Stimulated activated CD8-positive, alpha-beta memory T cell treated with anti-CD3 and anti-CD28 coated beads, Interleukin-4, amount 100 ng/mL, for 1 hour (primary cell): ENCODE measurements at regions not wholly inside any gene's neighbourhood (a gene's known extent, or its start where the extent isn't known, plus 50 kb on each side); places are given as distances from the start of the nearest gene placed in this dataset.

Experiments
- DNase-seq, 2 donors: peaks; one replicate each; pipeline ENCODE4 v3.0.0-alpha.2; 2020; ENCODE audit warnings: low read depth in 2 of 2, low spot score in 1 of 2

GRCh38 chr7:67976490-67976889, 979.9 kb downstream of the TYW1 start:
- no peak for DNase-seq

GRCh38 chr7:67983486-67983885, 986.9 kb downstream of the TYW1 start:
- no peak for DNase-seq

DNA sequence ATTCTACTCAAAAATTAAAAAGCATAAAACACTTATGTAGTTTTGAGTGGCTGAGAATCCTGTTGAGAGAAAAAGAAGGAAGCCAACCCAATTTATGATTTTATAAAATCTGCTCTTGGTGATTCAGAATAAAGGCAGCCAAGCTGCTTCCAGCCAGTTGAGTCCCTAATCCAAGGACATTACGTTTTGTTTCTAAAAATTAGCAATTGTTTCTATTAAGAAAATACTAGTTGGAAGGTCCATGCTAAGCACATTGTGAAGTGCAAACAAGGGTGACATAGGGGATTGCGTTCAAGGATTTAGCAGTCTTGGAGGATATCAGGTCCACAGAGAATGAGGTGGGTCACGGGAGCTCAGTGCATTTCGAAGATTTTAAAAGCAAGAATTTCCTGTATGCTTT, 987.7 kb downstream of the TYW1 start:
- DNase-seq, result no peak

DNA sequence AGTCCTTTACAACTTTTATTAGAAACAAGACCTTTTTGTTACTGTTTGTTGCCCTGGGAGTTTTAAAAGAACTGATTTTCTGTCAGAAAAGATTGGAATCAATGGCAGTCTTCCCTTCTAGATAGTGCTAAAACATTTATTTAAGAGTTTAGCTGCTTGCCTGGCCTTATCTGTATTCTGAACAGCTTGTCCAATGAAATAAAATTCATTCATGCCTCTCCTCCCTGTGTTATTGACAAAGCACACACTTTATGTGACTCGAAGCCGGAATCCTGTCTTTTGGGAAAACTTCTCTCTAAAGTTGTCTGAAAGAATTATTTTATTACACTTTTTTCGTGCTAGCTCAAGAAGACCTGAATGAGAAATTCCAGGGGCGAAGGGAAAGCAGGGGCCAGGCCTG, 992.5 kb downstream of the TYW1 start:
- no peak for DNase-seq

GRCh38 chr7:67990003-67990402, 993.4 kb downstream of the TYW1 start:
- no peak for DNase-seq

DNA sequence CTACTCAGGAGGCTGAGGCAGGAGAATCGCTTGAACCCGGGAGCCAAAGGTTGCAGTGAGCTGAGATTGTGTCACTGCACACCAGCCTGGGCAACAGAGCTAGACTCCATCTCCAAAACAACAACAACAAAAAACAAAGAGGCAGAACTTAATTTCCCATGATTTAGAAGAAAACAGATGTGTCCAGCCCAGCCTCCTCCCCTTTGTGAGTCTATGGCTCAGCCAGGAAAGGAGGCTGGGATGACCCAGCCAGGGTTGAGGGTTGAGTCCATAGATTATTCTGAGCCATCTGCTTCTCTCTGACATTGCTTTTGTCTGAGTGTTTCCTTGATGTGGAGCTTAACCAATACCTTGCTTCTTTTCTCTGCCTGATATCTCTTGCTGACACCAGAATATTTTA, 994.1 kb downstream of the TYW1 start:
- no peak for DNase-seq

- DNase-seq, result no peak
Observed at GRCh38 chr7:67992287-67992686, 995.7 kb downstream of the TYW1 start.

GRCh38 chr7:68005992-68006391, 1009.4 kb downstream of the TYW1 start:
- no peak for DNase-seq

GRCh38 chr7:68006619-68007018, 1010.0 kb downstream of the TYW1 start:
- no peak for DNase-seq

- DNase-seq, result no peak
Observed at GRCh38 chr7:68009716-68010115, 1013.1 kb downstream of the TYW1 start.

GRCh38 chr7:68014031-68014736, 1017.6 kb downstream of the TYW1 start:
- no peak for DNase-seq

DNA sequence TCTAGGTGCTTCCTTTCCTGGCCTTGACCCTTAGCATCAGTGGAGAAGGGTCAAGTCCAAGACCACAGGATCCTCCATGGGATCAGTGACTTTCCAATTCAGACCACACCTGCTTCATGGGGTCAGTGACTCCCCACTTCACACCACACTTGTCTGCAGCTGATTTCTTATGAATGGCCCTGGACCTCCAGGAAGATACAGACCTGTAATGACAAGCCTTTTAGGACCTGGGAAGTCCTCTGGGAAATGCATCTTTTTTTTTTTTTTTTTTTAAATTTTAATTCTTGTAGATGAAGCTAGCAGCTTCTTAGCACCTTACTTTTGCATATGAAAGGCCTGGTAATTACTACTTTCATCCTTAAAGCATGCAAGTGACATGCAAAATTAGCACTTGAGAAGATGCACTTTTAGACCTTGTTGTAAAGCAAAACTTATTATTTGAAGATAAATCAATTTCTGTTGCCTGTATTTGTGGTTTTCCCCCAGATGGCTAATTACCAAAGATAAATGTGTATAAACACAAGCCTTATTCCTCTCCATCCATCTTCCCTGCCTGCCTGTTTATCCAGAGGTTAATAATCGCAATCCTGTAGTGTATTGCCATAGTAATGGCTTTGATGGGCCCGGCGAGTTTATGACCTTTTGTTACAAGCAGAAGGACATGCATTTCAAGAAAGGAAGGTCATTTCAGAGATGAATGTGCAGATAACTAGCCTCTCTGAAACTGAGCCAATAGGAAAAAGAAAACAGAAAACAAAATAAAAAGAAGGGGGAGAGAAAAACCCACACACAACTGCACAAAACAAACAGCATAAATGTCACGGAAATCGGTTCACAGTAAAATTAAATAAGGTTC, 1018.7 kb downstream of the TYW1 start:
- DNase-seq, result no peak

GRCh38 chr7:68015978-68016532, 1019.4 kb downstream of the TYW1 start:
- no peak for DNase-seq

DNA sequence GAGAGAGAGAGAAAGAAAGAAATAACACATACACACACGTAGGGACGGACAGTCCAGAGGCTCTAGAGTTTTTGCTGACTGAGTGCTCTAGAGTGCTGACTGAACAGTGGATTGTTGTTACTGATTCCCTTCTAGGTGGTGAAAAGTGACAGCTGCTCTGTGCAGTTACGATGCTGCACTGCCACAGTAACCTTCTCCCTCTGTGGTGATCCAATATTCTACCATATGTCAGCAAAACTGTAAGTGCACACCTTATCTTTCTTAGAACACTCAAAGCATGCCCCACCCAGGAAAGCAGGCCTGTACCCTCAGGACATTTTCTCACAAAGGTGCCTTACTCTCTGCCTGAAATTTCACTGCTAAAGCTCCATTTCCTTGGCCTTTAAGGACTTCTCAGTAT, 1023.5 kb downstream of the TYW1 start:
- no peak for DNase-seq

- DNase-seq, result no peak
Observed at GRCh38 chr7:68025369-68025768, 1028.7 kb downstream of the TYW1 start.

GRCh38 chr7:68030530-68030929, 1033.9 kb downstream of the TYW1 start:
- DNase-seq, result no peak

DNA sequence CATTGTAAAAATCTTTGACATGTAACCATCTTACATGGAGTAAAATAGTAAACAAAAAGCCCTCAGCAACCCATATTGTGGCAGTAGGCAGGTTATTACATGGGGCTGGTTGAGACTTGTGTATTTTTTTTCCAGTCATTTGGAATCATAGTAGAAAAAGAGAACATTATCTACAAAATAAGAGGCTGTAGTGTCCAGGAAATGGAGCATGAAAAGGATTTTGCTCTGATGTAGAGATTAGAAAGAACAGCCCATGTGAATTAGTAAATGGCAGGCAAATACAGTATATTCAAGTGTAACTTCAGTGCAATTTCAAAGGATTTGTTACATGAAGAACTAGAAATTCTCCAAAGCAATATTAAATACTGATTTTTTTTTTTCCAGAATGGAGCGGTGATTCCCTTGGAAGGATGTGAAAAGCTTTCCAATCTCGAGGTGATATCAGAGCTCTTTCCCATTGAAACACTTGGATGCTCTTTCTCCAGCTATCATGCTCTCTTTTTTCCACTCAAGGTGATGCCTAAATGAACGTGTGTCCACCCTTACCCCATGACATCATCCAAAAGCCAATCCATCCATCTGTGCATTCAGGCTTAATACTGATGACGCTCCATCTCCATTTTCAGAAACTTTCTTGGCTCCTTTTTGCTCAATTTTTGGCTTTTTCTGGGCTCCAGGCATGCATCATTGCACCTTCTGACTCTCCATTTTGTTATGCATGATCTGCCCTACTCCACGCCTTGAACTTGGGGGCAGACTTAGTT, 1034.7 kb downstream of the TYW1 start:
- no peak for DNase-seq

- no peak for DNase-seq
Observed at GRCh38 chr7:68038621-68039314, 1042.1 kb downstream of the TYW1 start.

- no peak for DNase-seq
Observed at GRCh38 chr7:68041554-68041953, 1044.9 kb downstream of the TYW1 start.

DNA sequence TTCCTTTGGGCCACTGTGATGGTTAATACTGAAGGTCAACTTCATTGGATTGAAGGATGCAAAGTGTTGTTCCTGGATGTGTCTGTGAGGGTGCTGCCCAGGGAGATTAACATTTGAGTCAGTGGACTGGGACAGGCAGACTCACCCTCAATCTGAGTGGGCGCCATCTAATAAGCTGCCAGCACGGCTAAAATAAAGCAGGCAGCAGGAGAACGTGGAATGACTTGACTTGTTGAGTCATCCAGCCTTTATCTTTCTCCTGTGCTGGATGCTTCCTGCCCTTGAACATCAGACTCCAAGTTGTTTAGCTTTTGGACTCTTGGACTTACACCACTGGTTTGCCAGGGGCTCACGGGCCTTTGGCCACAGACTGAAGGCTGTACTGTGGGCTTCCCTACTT, 1046.9 kb downstream of the TYW1 start:
- no peak for DNase-seq

- no peak for DNase-seq
Observed at GRCh38 chr7:68050627-68051026, 1054.0 kb downstream of the TYW1 start.
